Gastroesophageal sphincter (tissue), 3 donors: ENCODE measurements at regions not wholly inside any gene's neighbourhood (a gene's known extent, or its start where the extent isn't known, plus 50 kb on each side); places are given as distances from the start of the nearest gene placed in this dataset.

Source experiments
- POLR2AphosphoS5 ChIP-seq: sonication (generic); formaldehyde crosslinking; IDR thresholded peaks from one replicate; pipeline ENCODE4 v1.6.1; 2017; ENCODE audit warnings: antibody characterized with exemption
- TF ChIP-seq, protein P1 (sequence below), 4 experiments: fragments of 200-600 bp in 2 of 4; fragments of 450-650 bp in 2 of 4; sonication (generic) in 1 of 4; IDR thresholded peaks; one replicate each; pipeline ENCODE4 v1.5.1; 2017 to 2019; ENCODE audit warnings: antibody characterized with exemption in 4 of 4, mild to moderate bottlenecking in 2 of 4, moderate library complexity in 2 of 4

- TF ChIP-seq, protein P1, sequence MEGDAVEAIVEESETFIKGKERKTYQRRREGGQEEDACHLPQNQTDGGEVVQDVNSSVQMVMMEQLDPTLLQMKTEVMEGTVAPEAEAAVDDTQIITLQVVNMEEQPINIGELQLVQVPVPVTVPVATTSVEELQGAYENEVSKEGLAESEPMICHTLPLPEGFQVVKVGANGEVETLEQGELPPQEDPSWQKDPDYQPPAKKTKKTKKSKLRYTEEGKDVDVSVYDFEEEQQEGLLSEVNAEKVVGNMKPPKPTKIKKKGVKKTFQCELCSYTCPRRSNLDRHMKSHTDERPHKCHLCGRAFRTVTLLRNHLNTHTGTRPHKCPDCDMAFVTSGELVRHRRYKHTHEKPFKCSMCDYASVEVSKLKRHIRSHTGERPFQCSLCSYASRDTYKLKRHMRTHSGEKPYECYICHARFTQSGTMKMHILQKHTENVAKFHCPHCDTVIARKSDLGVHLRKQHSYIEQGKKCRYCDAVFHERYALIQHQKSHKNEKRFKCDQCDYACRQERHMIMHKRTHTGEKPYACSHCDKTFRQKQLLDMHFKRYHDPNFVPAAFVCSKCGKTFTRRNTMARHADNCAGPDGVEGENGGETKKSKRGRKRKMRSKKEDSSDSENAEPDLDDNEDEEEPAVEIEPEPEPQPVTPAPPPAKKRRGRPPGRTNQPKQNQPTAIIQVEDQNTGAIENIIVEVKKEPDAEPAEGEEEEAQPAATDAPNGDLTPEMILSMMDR (IDR thresholded peaks at IDR 0.05), result no peak
- TF ChIP-seq POLR2AphosphoS5, result no peak
Measured at GRCh38 chr9:86839522-86839921, 107.8 kb downstream of the GAS1 start.
